Activated CD4-positive, alpha-beta T cell treated with anti-CD3 and anti-CD28 coated beads for 48 hours (primary cell): ENCODE measurements at regions not wholly inside any gene's neighbourhood (a gene's known extent, or its start where the extent isn't known, plus 50 kb on each side); places are given as distances from the start of the nearest gene placed in this dataset.
"Not testable (repeated sequence)": the region's sequence is repeated elsewhere in the genome, so short reads cannot be mapped to it uniquely, and the experiment has no call there.

Source experiments
- DNase-seq: peaks from one replicate; pipeline ENCODE4 v3.0.0-alpha.2; 2020

GRCh38 chr21:41584603-41585176 is 76.7 kb upstream of the TMPRSS2 start:
- DNase-seq: no peak

- DNase-seq: no peak
These were observed 75.4 kb upstream of the TMPRSS2 start for GRCh38 chr21:41583274-41583790.

GRCh38 chr21:41582866-41583265 is 74.9 kb upstream of the TMPRSS2 start:
- no peak for DNase-seq

GRCh38 chr21:41582298-41582840 is 74.4 kb upstream of the TMPRSS2 start:
- DNase-seq: no peak

GRCh38 chr21:41581592-41582228 is 73.8 kb upstream of the TMPRSS2 start:
- DNase-seq: no peak

GRCh38 chr21:41580758-41581554 is 73.0 kb upstream of the TMPRSS2 start:
- no peak for DNase-seq

GRCh38 chr21:41579692-41580091 is 71.7 kb upstream of the TMPRSS2 start:
- DNase-seq: no peak

- DNase-seq: no peak
These were observed 70.8 kb upstream of the TMPRSS2 start for GRCh38 chr21:41578716-41579115.

GRCh38 chr21:41578083-41578482 is 70.1 kb upstream of the TMPRSS2 start:
- no peak for DNase-seq

- no peak for DNase-seq
These were observed 68.2 kb upstream of the TMPRSS2 start for GRCh38 chr21:41576013-41576615.

- DNase-seq: no peak
These were observed 66.1 kb upstream of the TMPRSS2 start for GRCh38 chr21:41573902-41574690.

- no peak for DNase-seq
These were observed 64.1 kb upstream of the TMPRSS2 start for GRCh38 chr21:41571938-41572510.

- no peak for DNase-seq
These were observed 62.9 kb upstream of the TMPRSS2 start for GRCh38 chr21:41570791-41571355.

GRCh38 chr21:41568606-41569385 is 60.8 kb upstream of the TMPRSS2 start:
- DNase-seq: no peak

- no peak for DNase-seq
These were observed 60.0 kb upstream of the TMPRSS2 start for GRCh38 chr21:41567901-41568510.

GRCh38 chr21:41567237-41567636 is 59.3 kb upstream of the TMPRSS2 start:
- not testable (repeated sequence) for DNase-seq

- DNase-seq: no peak
These were observed 58.6 kb upstream of the TMPRSS2 start for GRCh38 chr21:41566500-41567014.

- DNase-seq: no peak
These were observed 57.6 kb upstream of the TMPRSS2 start for GRCh38 chr21:41565550-41565949.

GRCh38 chr21:41564871-41565274 is 56.9 kb upstream of the TMPRSS2 start:
- peak; percentile 13 for DNase-seq
